Testis (tissue), 2 donors: ENCODE measurements at regions not wholly inside any gene's neighbourhood (a gene's known extent, or its start where the extent isn't known, plus 50 kb on each side); places are given as distances from the start of the nearest gene placed in this dataset.

Source experiments
- CTCF ChIP-seq, 3 experiments: fragments of 450-650 bp in 2 of 3; fragments of 200-600 bp in 1 of 3; sonication (generic) in 1 of 3; IDR thresholded peaks; one replicate each; pipeline ENCODE4 v1.5.1; 2016 to 2019; ENCODE audit warnings: antibody characterized with exemption in 3 of 3, mild to moderate bottlenecking in 2 of 3, moderate library complexity in 1 of 3
- POLR2A ChIP-seq: fragments of 450-650 bp; IDR thresholded peaks from one replicate; pipeline ENCODE4 v1.6.1; 2017; ENCODE audit warnings: antibody characterized with exemption, mild to moderate bottlenecking, moderate library complexity

- no peak for TF ChIP-seq CTCF (IDR thresholded peaks at IDR 0.05)
- no peak for TF ChIP-seq POLR2A
Observed at GRCh38 chr2:7289697-7290096, 372.5 kb downstream of the RNF144A start.
